OCI-LY7 (cell line): ENCODE measurements at regions not wholly inside any gene's neighbourhood (a gene's known extent, or its start where the extent isn't known, plus 50 kb on each side); places are given as distances from the start of the nearest gene placed in this dataset.

ENCODE experiments used
- CTCF ChIP-seq: fragments of 200-600 bp; sonication (generic); conservative IDR thresholded peaks from 2 replicates; pipeline ENCODE4 v1.5.1; 2014; ENCODE audit warnings: mild to moderate bottlenecking, antibody characterized with exemption, low read length, moderate library complexity, mixed read lengths
- EZH2phosphoT487 ChIP-seq: fragments of 200-600 bp; sonication (generic); IDR thresholded peaks from 2 replicates; pipeline ENCODE4 v1.6.1; 2018; ENCODE audit warnings: low read depth, borderline replicate concordance, mild to moderate bottlenecking, mixed run types, antibody characterized with exemption, low read length, moderate library complexity, mixed read lengths

- no peak for TF ChIP-seq EZH2phosphoT487
- no peak for TF ChIP-seq CTCF
Measured at GRCh38 chr12:80033448-80033847, 65.9 kb upstream of the OTOGL start.
